NCI-H1436 treated with DMSO at 0.1 percent for 48 hours (cell line): ENCODE measurements at regions not wholly inside any gene's neighbourhood (a gene's known extent, or its start where the extent isn't known, plus 50 kb on each side); places are given as distances from the start of the nearest gene placed in this dataset.

Source experiments
- DNase-seq: peaks from one replicate; lab custom pipeline; 2025; lab: John Stamatoyannopoulos, UW

GRCh38 chr5:68431186-68431585 is 215.6 kb downstream of the PIK3R1 start:
- no peak for DNase-seq

GRCh38 chr5:68431601-68432337 is 216.2 kb downstream of the PIK3R1 start:
- DNase-seq: no peak

- DNase-seq: no peak
These were observed 217.1 kb downstream of the PIK3R1 start for GRCh38 chr5:68432682-68433081.

GRCh38 chr5:68433526-68433922 is 218.0 kb downstream of the PIK3R1 start:
- no peak for DNase-seq

- DNase-seq: no peak
These were observed 218.6 kb downstream of the PIK3R1 start for GRCh38 chr5:68433923-68434879.

- DNase-seq: no peak
These were observed 220.1 kb downstream of the PIK3R1 start for GRCh38 chr5:68435611-68436010.

- DNase-seq: no peak
These were observed 221.3 kb downstream of the PIK3R1 start for GRCh38 chr5:68436686-68437520.

- DNase-seq: no peak
These were observed 223.3 kb downstream of the PIK3R1 start for GRCh38 chr5:68438876-68439275.

- DNase-seq: no peak
These were observed 224.7 kb downstream of the PIK3R1 start for GRCh38 chr5:68440245-68440644.

- DNase-seq: no peak
These were observed 225.1 kb downstream of the PIK3R1 start for GRCh38 chr5:68440651-68441050.

- DNase-seq: no peak
These were observed 225.9 kb downstream of the PIK3R1 start for GRCh38 chr5:68441309-68442073.

GRCh38 chr5:68443091-68443490 is 227.5 kb downstream of the PIK3R1 start:
- no peak for DNase-seq

- no peak for DNase-seq
These were observed 228.5 kb downstream of the PIK3R1 start for GRCh38 chr5:68444048-68444447.

GRCh38 chr5:68444833-68445232 is 229.3 kb downstream of the PIK3R1 start:
- no peak for DNase-seq

- no peak for DNase-seq
These were observed 229.9 kb downstream of the PIK3R1 start for GRCh38 chr5:68445257-68446069.

- DNase-seq: no peak
These were observed 230.5 kb downstream of the PIK3R1 start for GRCh38 chr5:68446070-68446357.

- no peak for DNase-seq
These were observed 230.9 kb downstream of the PIK3R1 start for GRCh38 chr5:68446487-68446894.

GRCh38 chr5:68447136-68447929 is 231.8 kb downstream of the PIK3R1 start:
- DNase-seq: no peak

GRCh38 chr5:68449380-68449779 is 233.8 kb downstream of the PIK3R1 start:
- no peak for DNase-seq
